ENCODE measurements at regions not wholly inside any gene's neighbourhood (a gene's known extent, or its start where the extent isn't known, plus 50 kb on each side); places are given as distances from the start of the nearest gene placed in this dataset.

DNA sequence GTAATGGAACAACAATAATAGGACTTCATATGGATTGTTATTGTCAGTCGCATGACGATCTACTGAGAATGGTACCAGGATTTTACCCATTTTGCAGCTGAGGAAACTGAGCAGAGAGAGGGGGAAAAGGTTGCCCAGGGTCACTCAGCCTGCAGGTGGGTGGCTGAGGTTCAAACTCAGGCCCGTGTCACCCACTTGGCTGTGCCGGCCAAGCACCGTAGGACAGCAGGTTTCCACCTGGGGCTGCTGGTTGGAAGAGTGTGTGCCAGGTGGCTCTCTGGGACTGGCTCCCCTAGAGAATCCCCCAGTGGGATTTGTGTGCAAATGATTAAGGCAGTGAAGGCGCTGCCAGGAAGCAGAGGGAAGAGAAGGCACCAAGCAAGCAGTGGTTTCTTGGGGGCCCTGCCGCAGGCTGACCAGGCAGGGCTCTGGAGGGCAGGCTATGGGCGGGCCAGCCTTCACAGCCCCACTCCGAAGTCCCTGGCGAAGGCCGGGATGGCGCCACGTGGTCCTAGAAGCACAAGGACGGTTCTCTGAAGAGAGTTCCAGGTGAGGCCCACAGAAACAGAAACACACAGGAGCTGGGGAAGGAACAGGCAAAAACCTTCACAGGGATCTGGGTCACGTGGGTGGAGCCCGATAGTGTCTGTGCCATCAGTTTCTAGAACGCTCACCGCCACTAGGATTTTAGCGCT is 163.5 kb downstream of the IRF8 start:
- Histone ChIP-seq H3K36me3 (no peaks in the 10 kb centered on the region), H3K27ac (no peak overlapping the region), H3K27me3 (peaks cover 31% of the 10 kb centered on the region), H3K4me3 (no peak overlapping the region), H3K9me3 (no peaks in the 10 kb centered on the region), H3K4me1 (peaks cover 15% of the 10 kb centered on the region)
- 86% methylated on average over 19 of the region's 19 CpGs for WGBS
- no peak for DNase-seq (ENCODE audit: low spot score in 2 of 2)
- TF ChIP-seq, protein P1, sequence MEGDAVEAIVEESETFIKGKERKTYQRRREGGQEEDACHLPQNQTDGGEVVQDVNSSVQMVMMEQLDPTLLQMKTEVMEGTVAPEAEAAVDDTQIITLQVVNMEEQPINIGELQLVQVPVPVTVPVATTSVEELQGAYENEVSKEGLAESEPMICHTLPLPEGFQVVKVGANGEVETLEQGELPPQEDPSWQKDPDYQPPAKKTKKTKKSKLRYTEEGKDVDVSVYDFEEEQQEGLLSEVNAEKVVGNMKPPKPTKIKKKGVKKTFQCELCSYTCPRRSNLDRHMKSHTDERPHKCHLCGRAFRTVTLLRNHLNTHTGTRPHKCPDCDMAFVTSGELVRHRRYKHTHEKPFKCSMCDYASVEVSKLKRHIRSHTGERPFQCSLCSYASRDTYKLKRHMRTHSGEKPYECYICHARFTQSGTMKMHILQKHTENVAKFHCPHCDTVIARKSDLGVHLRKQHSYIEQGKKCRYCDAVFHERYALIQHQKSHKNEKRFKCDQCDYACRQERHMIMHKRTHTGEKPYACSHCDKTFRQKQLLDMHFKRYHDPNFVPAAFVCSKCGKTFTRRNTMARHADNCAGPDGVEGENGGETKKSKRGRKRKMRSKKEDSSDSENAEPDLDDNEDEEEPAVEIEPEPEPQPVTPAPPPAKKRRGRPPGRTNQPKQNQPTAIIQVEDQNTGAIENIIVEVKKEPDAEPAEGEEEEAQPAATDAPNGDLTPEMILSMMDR (IDR thresholded peaks at IDR 0.05) = no peak
- TF ChIP-seq POLR2A (IDR thresholded peaks at IDR 0.05) (no peak), EP300 (IDR thresholded peaks at IDR 0.05) (no peak), POLR2AphosphoS5 (IDR thresholded peaks at IDR 0.05) (no peak)

DNA sequence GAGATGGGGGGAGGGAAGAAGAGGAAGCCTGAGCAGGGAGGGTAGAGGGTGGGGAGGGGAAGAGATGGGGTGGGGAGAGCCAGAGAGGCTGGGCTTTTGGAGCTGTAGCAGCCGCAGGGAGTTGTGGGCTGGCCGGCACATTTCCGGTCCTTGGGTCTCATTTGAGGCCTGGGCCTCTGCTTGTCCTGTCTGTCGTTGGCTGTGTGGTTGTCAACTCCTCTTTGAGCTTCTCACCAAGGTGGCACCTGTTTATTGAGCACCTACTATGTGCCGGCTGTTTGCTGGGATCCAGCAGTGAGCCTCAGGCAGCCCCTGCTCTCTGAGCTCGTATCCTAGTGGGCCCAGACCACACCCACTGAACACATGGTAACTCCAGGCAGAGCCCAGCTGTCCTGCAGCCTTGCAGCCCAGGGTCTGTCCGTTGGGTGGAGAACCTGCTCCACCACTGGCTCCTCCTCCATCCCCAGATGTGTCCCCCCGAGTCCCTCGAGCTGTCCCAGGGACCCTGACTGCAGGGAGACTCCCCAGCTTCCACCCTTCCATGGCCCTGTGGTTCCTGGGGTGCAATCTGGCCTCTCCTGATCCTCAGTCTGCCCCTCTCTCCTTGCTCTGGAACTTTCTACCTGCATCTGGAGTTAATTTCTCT is 164.9 kb downstream of the IRF8 start:
- no peak overlapping the region for H3K4me3 ChIP-seq
- no peaks in the 10 kb centered on the region for H3K36me3 ChIP-seq
- 68% methylated on average over 5 of the region's 9 CpGs for WGBS
- no peaks in the 10 kb centered on the region for H3K9me3 ChIP-seq
- peaks cover 37% of the 10 kb centered on the region for H3K27me3 ChIP-seq
- TF ChIP-seq EP300 (IDR thresholded peaks at IDR 0.05) = no peak
- no peak for TF ChIP-seq POLR2A (IDR thresholded peaks at IDR 0.05)
- TF ChIP-seq, protein P1 (IDR thresholded peaks at IDR 0.05) = no peak
- TF ChIP-seq POLR2AphosphoS5 (IDR thresholded peaks at IDR 0.05) = no peak
- H3K27ac ChIP-seq = no peak overlapping the region
- no peak for DNase-seq (ENCODE audit: low spot score in 2 of 2)
- peaks cover 15% of the 10 kb centered on the region for H3K4me1 ChIP-seq

DNA sequence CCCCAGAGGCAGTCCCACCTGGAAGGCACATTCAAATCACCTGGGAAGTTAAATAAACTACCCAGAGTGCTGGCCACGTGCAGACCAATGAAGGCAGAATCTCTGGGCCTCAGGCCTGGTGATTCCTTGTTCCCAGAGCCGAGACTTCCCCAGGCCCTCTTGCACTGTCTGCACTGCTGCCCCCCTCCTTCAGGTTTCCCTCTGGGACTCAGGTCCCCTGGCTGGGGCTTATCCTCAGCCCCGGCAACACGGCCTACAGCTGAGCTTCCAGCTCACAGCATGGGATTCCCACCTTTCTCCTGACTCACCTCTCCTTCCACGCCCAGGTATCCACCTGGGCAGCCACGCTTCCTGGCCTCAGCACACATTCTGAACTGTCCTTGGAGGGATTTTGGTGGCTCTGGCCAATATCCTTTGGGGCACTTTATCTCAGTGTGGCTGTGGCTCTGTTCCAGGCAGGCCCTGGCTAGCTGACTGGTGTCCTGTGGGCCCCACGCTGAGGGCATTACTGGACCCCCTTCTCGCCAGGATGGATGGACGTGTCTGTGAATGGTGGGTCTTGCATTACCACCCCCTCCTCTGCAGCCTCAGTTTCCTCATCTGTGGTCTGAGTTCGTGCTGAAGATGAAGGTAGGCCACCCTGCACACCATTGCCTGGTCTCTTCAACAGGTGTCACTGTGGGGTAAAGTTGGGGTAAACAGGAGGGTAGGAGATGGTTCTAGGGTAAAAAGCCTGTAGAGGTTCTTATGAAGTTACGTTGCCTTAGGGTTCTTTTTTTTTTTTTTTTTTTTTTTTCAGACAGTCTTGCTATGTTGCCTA is 165.7 kb downstream of the IRF8 start:
- TF ChIP-seq, protein P1 (IDR thresholded peaks at IDR 0.05) = no peak
- no peak for TF ChIP-seq POLR2A (IDR thresholded peaks at IDR 0.05)
- TF ChIP-seq EP300 (IDR thresholded peaks at IDR 0.05) = no peak
- no peak for TF ChIP-seq POLR2AphosphoS5 (IDR thresholded peaks at IDR 0.05)

GRCh38 chr16:86065711-86066110 is 166.7 kb downstream of the IRF8 start:
- WGBS = 85% methylated on average over 5 of the region's 6 CpGs
- no peak for TF ChIP-seq POLR2A (IDR thresholded peaks at IDR 0.05)
- TF ChIP-seq, protein P1 (IDR thresholded peaks at IDR 0.05) = no peak
- no peak for TF ChIP-seq EP300 (IDR thresholded peaks at IDR 0.05)
- TF ChIP-seq POLR2AphosphoS5 (IDR thresholded peaks at IDR 0.05) = no peak
- no peak for DNase-seq (ENCODE audit: low spot score in 2 of 2)

More for the DNA sequence above, 165.7 kb downstream of the IRF8 start:
- DNase-seq (ENCODE audit: low spot score in 2 of 2) = no peak
- no peak overlapping the region for H3K27ac ChIP-seq
- peaks cover 32% of the 10 kb centered on the region for H3K27me3 ChIP-seq
- 91% methylated on average over 11 of the region's 11 CpGs for WGBS
- no peaks in the 10 kb centered on the region for H3K36me3 ChIP-seq
- H3K9me3 ChIP-seq = no peaks in the 10 kb centered on the region
- H3K4me1 ChIP-seq = peaks cover 9% of the 10 kb centered on the region
- no peak overlapping the region for H3K4me3 ChIP-seq

DNA sequence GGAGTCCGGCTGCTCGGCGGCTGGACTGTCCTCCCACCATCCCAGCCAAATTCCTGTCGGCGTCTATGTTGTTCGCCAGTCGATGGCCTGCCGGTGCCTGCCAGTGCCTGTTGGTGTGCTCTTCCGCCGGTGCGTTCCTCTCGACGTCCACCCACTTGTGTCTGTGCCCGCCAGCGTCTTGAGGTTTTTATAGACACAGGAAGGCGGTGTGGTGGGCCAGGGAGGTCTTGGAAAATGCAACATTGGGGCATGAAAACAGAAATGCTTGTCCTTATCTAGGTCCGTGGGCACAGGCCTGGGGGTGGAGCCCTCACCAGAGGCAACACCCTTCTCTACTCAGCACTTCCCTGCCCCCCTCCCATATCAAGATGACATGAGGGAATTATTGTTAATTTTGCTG is 167.8 kb downstream of the IRF8 start:
- whole genome bisulfite sequencing = 83% methylated on average over 17 of the region's 17 CpGs
- TF ChIP-seq POLR2AphosphoS5 (IDR thresholded peaks at IDR 0.05) (no peak), EP300 (IDR thresholded peaks at IDR 0.05) (no peak), POLR2A (IDR thresholded peaks at IDR 0.05) (no peak)
- TF ChIP-seq, protein P1 (IDR thresholded peaks at IDR 0.05) = no peak
- no peak for DNase-seq (ENCODE audit: low spot score in 2 of 2)
- Histone ChIP-seq H3K27me3 (peaks cover 39% of the 10 kb centered on the region), H3K36me3 (no peaks in the 10 kb centered on the region), H3K4me1 (peaks cover under 1% of the 10 kb centered on the region), H3K27ac (no peak overlapping the region), H3K4me3 (no peak overlapping the region), H3K9me3 (no peaks in the 10 kb centered on the region)

More at GRCh38 chr16:86065711-86066110, 166.7 kb downstream of the IRF8 start:
- Histone ChIP-seq H3K27me3 (peaks cover 36% of the 10 kb centered on the region), H3K36me3 (no peaks in the 10 kb centered on the region), H3K4me1 (peaks cover 5% of the 10 kb centered on the region), H3K27ac (no peak overlapping the region), H3K9me3 (no peaks in the 10 kb centered on the region), H3K4me3 (no peak overlapping the region)
